ENCODE measurements at regions not wholly inside any gene's neighbourhood (a gene's known extent, or its start where the extent isn't known, plus 50 kb on each side); places are given as distances from the start of the nearest gene placed in this dataset.

GRCh38 chr2:221360742-221361141 lies 211.4 kb downstream of the EPHA4 start:
- no peak for TF ChIP-seq CTCF (IDR thresholded peaks at IDR 0.05)
- no peak for TF ChIP-seq POLR2A (IDR thresholded peaks at IDR 0.05)
- no peak for TF ChIP-seq EP300 (IDR thresholded peaks at IDR 0.05)
